H1 (cell line): ENCODE measurements at regions not wholly inside any gene's neighbourhood (a gene's known extent, or its start where the extent isn't known, plus 50 kb on each side); places are given as distances from the start of the nearest gene placed in this dataset.

ENCODE experiments used
- BACH1 ChIP-seq: IDR thresholded peaks from 2 replicates; pipeline ENCODE4 v1.6.1; 2012; ENCODE audit warnings: low read length, improper control_type of control experiment
- KDM5A ChIP-seq: fragments of 200-600 bp; IDR thresholded peaks from 2 replicates; pipeline ENCODE4 v1.7.1; 2012; ENCODE audit warnings: mild to moderate bottlenecking, low read length, inconsistent platforms, mixed read lengths
- NRF1 ChIP-seq: IDR thresholded peaks from 2 replicates; pipeline ENCODE4 v1.6.1; 2011; ENCODE audit warnings: mild to moderate bottlenecking, low read depth, low read length, improper control_type of control experiment

- TF ChIP-seq BACH1 = no peak
- no peak for TF ChIP-seq NRF1
- TF ChIP-seq KDM5A = no peak
- TF ChIP-seq, all 59 proteins: peak for 0
Measured at GRCh38 chr17:53571342-53571741, 251.4 kb upstream of the KIF2B start (continued).
